Suprapubic skin (tissue), 4 donors: ENCODE measurements at regions not wholly inside any gene's neighbourhood (a gene's known extent, or its start where the extent isn't known, plus 50 kb on each side); places are given as distances from the start of the nearest gene placed in this dataset.

Experiments used
- EP300 ChIP-seq: sonication (generic); formaldehyde crosslinking; IDR thresholded peaks from one replicate; pipeline ENCODE4 v1.6.1; 2017; ENCODE audit warnings: antibody characterized with exemption
- POLR2A ChIP-seq, 2 donors: fragments of 450-650 bp; IDR thresholded peaks; one replicate each; pipeline ENCODE4 v1.6.1; 2017; ENCODE audit warnings: antibody characterized with exemption in 2 of 2, mild to moderate bottlenecking in 2 of 2, moderate library complexity in 2 of 2
- POLR2AphosphoS5 ChIP-seq, 3 donors: sonication (generic); formaldehyde crosslinking; IDR thresholded peaks; one replicate each; pipeline ENCODE4 v1.6.1; 2017; ENCODE audit warnings: antibody characterized with exemption in 3 of 3
- TF ChIP-seq, protein P1 (sequence below), 2 donors: fragments of 200-600 bp in 1 of 2; fragments of 450-650 bp in 1 of 2; sonication (generic) in 1 of 2; IDR thresholded peaks; one replicate each; pipeline ENCODE4 v1.5.1; 2016 to 2019; ENCODE audit warnings: antibody characterized with exemption in 2 of 2, mild to moderate bottlenecking in 1 of 2, moderate library complexity in 1 of 2

DNA sequence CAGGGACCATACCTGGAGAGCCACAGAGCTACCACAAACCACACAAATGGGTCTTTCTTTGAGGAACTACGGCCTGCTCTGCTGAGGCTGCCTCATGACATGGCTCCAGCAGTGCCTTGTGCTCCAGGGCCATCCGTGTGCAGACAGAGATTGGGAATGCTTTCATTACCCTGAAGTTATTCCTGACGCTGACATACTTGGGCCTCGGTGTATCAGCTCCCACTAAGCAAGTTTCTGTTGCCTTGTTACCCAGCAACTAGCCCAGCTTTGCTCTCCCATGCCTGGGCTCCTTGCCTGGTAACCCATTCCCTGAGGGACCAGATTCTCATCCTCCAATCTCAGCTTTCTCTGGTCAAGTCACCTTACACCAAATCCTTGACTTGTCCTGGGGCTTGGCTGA, 80.3 kb upstream of the FZD7 start:
- TF ChIP-seq POLR2AphosphoS5 (IDR thresholded peaks at IDR 0.05) (no peak), EP300 (no peak), POLR2A (IDR thresholded peaks at IDR 0.05) (no peak)
- TF ChIP-seq, protein P1, sequence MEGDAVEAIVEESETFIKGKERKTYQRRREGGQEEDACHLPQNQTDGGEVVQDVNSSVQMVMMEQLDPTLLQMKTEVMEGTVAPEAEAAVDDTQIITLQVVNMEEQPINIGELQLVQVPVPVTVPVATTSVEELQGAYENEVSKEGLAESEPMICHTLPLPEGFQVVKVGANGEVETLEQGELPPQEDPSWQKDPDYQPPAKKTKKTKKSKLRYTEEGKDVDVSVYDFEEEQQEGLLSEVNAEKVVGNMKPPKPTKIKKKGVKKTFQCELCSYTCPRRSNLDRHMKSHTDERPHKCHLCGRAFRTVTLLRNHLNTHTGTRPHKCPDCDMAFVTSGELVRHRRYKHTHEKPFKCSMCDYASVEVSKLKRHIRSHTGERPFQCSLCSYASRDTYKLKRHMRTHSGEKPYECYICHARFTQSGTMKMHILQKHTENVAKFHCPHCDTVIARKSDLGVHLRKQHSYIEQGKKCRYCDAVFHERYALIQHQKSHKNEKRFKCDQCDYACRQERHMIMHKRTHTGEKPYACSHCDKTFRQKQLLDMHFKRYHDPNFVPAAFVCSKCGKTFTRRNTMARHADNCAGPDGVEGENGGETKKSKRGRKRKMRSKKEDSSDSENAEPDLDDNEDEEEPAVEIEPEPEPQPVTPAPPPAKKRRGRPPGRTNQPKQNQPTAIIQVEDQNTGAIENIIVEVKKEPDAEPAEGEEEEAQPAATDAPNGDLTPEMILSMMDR (IDR thresholded peaks at IDR 0.05): no peak
